Mesendoderm (in vitro differentiated cells): ENCODE measurements at regions not wholly inside any gene's neighbourhood (a gene's known extent, or its start where the extent isn't known, plus 50 kb on each side); places are given as distances from the start of the nearest gene placed in this dataset.

ENCODE experiments used
- DNase-seq: peaks from one replicate; pipeline ENCODE4 v3.0.0; 2013
- H2AK5ac ChIP-seq: 2 replicates; pipeline ENCODE4 v1.6.1; 2013; ENCODE audit warnings: low read length, inconsistent platforms
- H2BK120ac ChIP-seq: 2 replicates; pipeline ENCODE4 v1.6.1; 2013; ENCODE audit warnings: low read depth, mild to moderate bottlenecking, low read length, moderate library complexity, mixed read lengths
- H2BK15ac ChIP-seq: replicated peaks from 2 replicates; pipeline ENCODE4 v1.6.1; 2013; ENCODE audit warnings: low read depth, mild to moderate bottlenecking, moderate library complexity
- H2BK5ac ChIP-seq: 2 replicates; pipeline ENCODE4 v1.6.1; 2013; ENCODE audit warnings: low read length, inconsistent platforms
- H3K18ac ChIP-seq: 2 replicates; pipeline ENCODE4 v1.6.1; 2013; ENCODE audit warnings: mild to moderate bottlenecking, low read length, mixed read lengths
- H3K23ac ChIP-seq: one replicate; pipeline ENCODE4 v1.6.1; 2013; ENCODE audit warnings: low read length
- H3K27ac ChIP-seq: 2 replicates; pipeline ENCODE4 v1.5.1; 2013; ENCODE audit warnings: low read depth, mild to moderate bottlenecking, inconsistent platforms, low read length, moderate library complexity
- H3K27me3 ChIP-seq: 2 replicates; pipeline ENCODE4 v1.6.1; 2013; ENCODE audit warnings: low read length, control low read depth, mild to moderate bottlenecking, inconsistent platforms; ENCODE audit not compliant: insufficient read depth, poor library complexity
- H3K36me3 ChIP-seq: 2 replicates; pipeline ENCODE4 v1.6.1; 2013; ENCODE audit warnings: low read length, inconsistent platforms; ENCODE audit not compliant: control insufficient read depth, insufficient read depth
- H3K4ac ChIP-seq: one replicate; pipeline ENCODE4 v1.6.1; 2013; ENCODE audit warnings: low read depth, mild to moderate bottlenecking, low read length, moderate library complexity
- H3K4me1 ChIP-seq: 2 replicates; pipeline ENCODE4 v1.6.1; 2013; ENCODE audit warnings: low read depth, low read length, inconsistent platforms; ENCODE audit not compliant: control insufficient read depth
- H3K4me2 ChIP-seq: 2 replicates; pipeline ENCODE4 v1.6.1; 2013; ENCODE audit warnings: low read length
- H3K4me3 ChIP-seq: 2 replicates; pipeline ENCODE4 v1.5.1; 2013; ENCODE audit warnings: mild to moderate bottlenecking, low read length
- H3K56ac ChIP-seq: one replicate; pipeline ENCODE4 v1.6.1; 2013; ENCODE audit warnings: low read length
- H3K79me1 ChIP-seq: 2 replicates; pipeline ENCODE4 v1.6.1; 2013; ENCODE audit warnings: low read length, inconsistent platforms
- H3K79me2 ChIP-seq: 2 replicates; pipeline ENCODE4 v1.6.1; 2013; ENCODE audit warnings: mild to moderate bottlenecking, low read length; ENCODE audit not compliant: control insufficient read depth, insufficient read depth
- H3K9ac ChIP-seq: 2 replicates; pipeline ENCODE4 v1.6.1; 2013; ENCODE audit warnings: low read length, inconsistent platforms
- H4K5ac ChIP-seq: one replicate; pipeline ENCODE4 v1.6.1; 2013; ENCODE audit warnings: low read length
- H4K8ac ChIP-seq: one replicate; pipeline ENCODE4 v1.6.1; 2013; ENCODE audit warnings: low read depth, mild to moderate bottlenecking, control low read depth, low read length, moderate library complexity
- WGBS: extraction: QIAGEN DNeasy Blood & Tissue Kit; methylation state at CpG from one replicate; pipeline ENCODE4 v1.1.7; 2013; ENCODE audit warnings: low lambda C conversion rate, missing lambda C conversion rate; ENCODE audit not compliant: insufficient coverage; ENCODE audit errors: extremely low coverage; 5-methylcytosine and 5-hydroxymethylcytosine counted together

- H3K9ac ChIP-seq, result no peak overlapping the region
Observed at GRCh38 chr18:2114765-2115164, 456.5 kb downstream of the METTL4 start.

GRCh38 chr18:2121224-2121623, 450.1 kb downstream of the METTL4 start:
- WGBS, result no CpG with 5 or more reads among the region's 3 CpGs
- peak; percentile 45 for DNase-seq

More at GRCh38 chr18:2114765-2115164, 456.5 kb downstream of the METTL4 start:
- Histone ChIP-seq H3K27ac (no peak overlapping the region), H3K4me1 (peaks cover 5% of the 10 kb centered on the region), H4K5ac (no peak overlapping the region), H3K79me2 (no peaks in the 10 kb centered on the region), H2BK15ac (no peak overlapping the region), H3K23ac (no peak overlapping the region), H3K18ac (no peak overlapping the region), H3K36me3 (no peaks in the 10 kb centered on the region), H3K79me1 (no peaks in the 10 kb centered on the region), H2AK5ac (no peak overlapping the region), H4K8ac (no peak overlapping the region), H3K27me3 (no peaks in the 10 kb centered on the region), H2BK5ac (no peak overlapping the region), H3K4me2 (no peak overlapping the region), H3K4ac (no peak overlapping the region), H2BK120ac (no peak overlapping the region), H3K56ac (peak overlapping the region; percentile 3), H3K4me3 (no peak overlapping the region)
- no peak for DNase-seq
- WGBS, result no CpG with 5 or more reads among the region's 4 CpGs

GRCh38 chr18:2123077-2123476, 448.2 kb downstream of the METTL4 start:
- no peak overlapping the region for H3K4me2 ChIP-seq
- no peak overlapping the region for H2AK5ac ChIP-seq

More at GRCh38 chr18:2121224-2121623, 450.1 kb downstream of the METTL4 start:
- H2BK120ac ChIP-seq, result no peak overlapping the region
- no peak overlapping the region for H3K27ac ChIP-seq
- H3K4ac ChIP-seq, result no peak overlapping the region
- H3K56ac ChIP-seq, result no peak overlapping the region
- no peaks in the 10 kb centered on the region for H3K27me3 ChIP-seq
- peak overlapping the region; percentile 60 for H3K18ac ChIP-seq
- no peaks in the 10 kb centered on the region for H3K36me3 ChIP-seq
- no peak overlapping the region for H3K9ac ChIP-seq
- H2BK5ac ChIP-seq, result no peak overlapping the region
- no peak overlapping the region for H4K5ac ChIP-seq
- H3K23ac ChIP-seq, result no peak overlapping the region
- H3K79me2 ChIP-seq, result no peaks in the 10 kb centered on the region
- no peak overlapping the region for H3K4me2 ChIP-seq
- no peak overlapping the region for H2BK15ac ChIP-seq
- H2AK5ac ChIP-seq, result no peak overlapping the region
- H3K4me1 ChIP-seq, result no peaks in the 10 kb centered on the region
- H4K8ac ChIP-seq, result no peak overlapping the region
- no peaks in the 10 kb centered on the region for H3K79me1 ChIP-seq
- no peak overlapping the region for H3K4me3 ChIP-seq

DNA sequence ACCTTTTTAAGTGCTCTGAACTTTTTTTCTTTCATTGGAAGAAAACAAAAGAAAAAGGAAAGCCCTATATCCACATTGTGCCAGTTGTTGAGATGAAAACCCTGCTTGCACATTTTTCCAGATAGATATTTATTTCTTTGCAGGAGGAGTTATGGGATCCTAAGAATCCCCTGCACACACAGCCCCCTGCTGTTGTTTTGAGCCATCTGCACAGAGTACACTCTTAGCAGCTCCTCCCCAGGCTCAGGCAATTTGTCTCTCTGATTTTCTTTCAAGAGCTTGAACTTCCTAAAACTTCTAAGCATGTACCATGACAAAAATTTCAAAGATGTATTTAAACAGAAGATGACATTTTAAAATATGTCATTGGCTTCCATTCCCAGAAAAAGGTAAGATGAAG, 436.9 kb downstream of the METTL4 start:
- DNase-seq, result no peak
- H2BK5ac ChIP-seq, result no peak overlapping the region
- H3K4me2 ChIP-seq, result no peak overlapping the region
- H3K4ac ChIP-seq, result no peak overlapping the region
- H3K4me3 ChIP-seq, result no peak overlapping the region
- H3K36me3 ChIP-seq, result no peaks in the 10 kb centered on the region
- H3K79me2 ChIP-seq, result no peaks in the 10 kb centered on the region
- H3K56ac ChIP-seq, result no peak overlapping the region
- no peak overlapping the region for H3K18ac ChIP-seq
- no peak overlapping the region for H2AK5ac ChIP-seq
- H3K23ac ChIP-seq, result no peak overlapping the region
- no peak overlapping the region for H4K5ac ChIP-seq
- H3K4me1 ChIP-seq, result no peaks in the 10 kb centered on the region
- H3K27me3 ChIP-seq, result no peaks in the 10 kb centered on the region
- H2BK120ac ChIP-seq, result no peak overlapping the region
- H3K79me1 ChIP-seq, result no peaks in the 10 kb centered on the region
- H3K9ac ChIP-seq, result no peak overlapping the region
- no peak overlapping the region for H2BK15ac ChIP-seq
- H4K8ac ChIP-seq, result no peak overlapping the region
- no peak overlapping the region for H3K27ac ChIP-seq

More at GRCh38 chr18:2123077-2123476, 448.2 kb downstream of the METTL4 start:
- no peak overlapping the region for H2BK120ac ChIP-seq
- H3K18ac ChIP-seq, result no peak overlapping the region
- no peak overlapping the region for H3K23ac ChIP-seq
- H3K79me1 ChIP-seq, result no peaks in the 10 kb centered on the region
- no peak overlapping the region for H3K9ac ChIP-seq
- H3K27ac ChIP-seq, result no peak overlapping the region
- H4K8ac ChIP-seq, result no peak overlapping the region
- H2BK5ac ChIP-seq, result no peak overlapping the region
- H3K27me3 ChIP-seq, result no peaks in the 10 kb centered on the region
- H3K56ac ChIP-seq, result no peak overlapping the region
- no peak overlapping the region for H4K5ac ChIP-seq
- no peak overlapping the region for H2BK15ac ChIP-seq
- H3K4me1 ChIP-seq, result no peaks in the 10 kb centered on the region
- WGBS, result no CpG with 5 or more reads among the region's 2 CpGs
- no peak overlapping the region for H3K4ac ChIP-seq
- H3K4me3 ChIP-seq, result no peak overlapping the region
- H3K36me3 ChIP-seq, result no peaks in the 10 kb centered on the region
- no peak for DNase-seq
- H3K79me2 ChIP-seq, result no peaks in the 10 kb centered on the region

DNA sequence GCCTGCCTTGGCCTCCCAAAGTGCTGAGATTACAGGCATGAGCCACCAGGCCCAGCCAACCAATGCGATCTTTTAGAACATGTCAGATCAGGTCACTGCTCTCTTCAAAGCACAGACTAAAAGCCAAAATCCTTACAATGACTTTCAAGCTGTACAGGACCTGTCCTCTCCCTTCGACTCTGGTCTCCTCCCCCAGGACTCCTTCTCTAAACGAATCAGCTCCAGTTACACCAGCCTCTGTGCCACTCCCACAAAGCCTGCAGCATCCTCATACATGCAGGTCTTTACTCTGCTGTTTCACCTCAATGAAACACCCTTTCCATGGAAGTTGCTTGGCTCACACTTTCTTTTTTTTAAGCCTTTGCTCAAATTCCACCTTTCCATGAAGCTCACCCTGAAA, 436.0 kb downstream of the METTL4 start:
- Histone ChIP-seq H3K27ac (no peak overlapping the region), H3K9ac (no peak overlapping the region), H3K79me1 (no peaks in the 10 kb centered on the region), H2BK5ac (no peak overlapping the region), H3K4ac (no peak overlapping the region), H4K8ac (no peak overlapping the region), H3K79me2 (no peaks in the 10 kb centered on the region), H2BK120ac (no peak overlapping the region), H3K18ac (no peak overlapping the region), H3K27me3 (no peaks in the 10 kb centered on the region), H3K4me3 (no peak overlapping the region), H3K23ac (no peak overlapping the region), H2BK15ac (no peak overlapping the region), H3K4me2 (no peak overlapping the region), H3K36me3 (no peaks in the 10 kb centered on the region), H3K56ac (no peak overlapping the region), H4K5ac (no peak overlapping the region), H2AK5ac (no peak overlapping the region), H3K4me1 (no peaks in the 10 kb centered on the region)
- no CpG with 5 or more reads among the region's 3 CpGs for WGBS
- no peak for DNase-seq

- H3K79me2 ChIP-seq, result no peaks in the 10 kb centered on the region
- no peak overlapping the region for H3K4me3 ChIP-seq
- no peak overlapping the region for H3K9ac ChIP-seq
- no CpG with 5 or more reads among the region's 3 CpGs for WGBS
- H4K8ac ChIP-seq, result no peak overlapping the region
- H2BK120ac ChIP-seq, result no peak overlapping the region
- H3K4ac ChIP-seq, result no peak overlapping the region
- no peak overlapping the region for H3K56ac ChIP-seq
- H3K36me3 ChIP-seq, result no peaks in the 10 kb centered on the region
- H2AK5ac ChIP-seq, result no peak overlapping the region
- H3K27me3 ChIP-seq, result no peaks in the 10 kb centered on the region
- H2BK15ac ChIP-seq, result no peak overlapping the region
- DNase-seq, result no peak
- H3K27ac ChIP-seq, result no peak overlapping the region
- no peak overlapping the region for H3K4me2 ChIP-seq
- no peak overlapping the region for H4K5ac ChIP-seq
- no peak overlapping the region for H3K23ac ChIP-seq
- H3K79me1 ChIP-seq, result no peaks in the 10 kb centered on the region
- H3K18ac ChIP-seq, result no peak overlapping the region
- H2BK5ac ChIP-seq, result no peak overlapping the region
- H3K4me1 ChIP-seq, result no peaks in the 10 kb centered on the region
Observed at GRCh38 chr18:2138552-2138951, 432.8 kb downstream of the METTL4 start.
